8988T (cell line): ENCODE measurements at regions not wholly inside any gene's neighbourhood (a gene's known extent, or its start where the extent isn't known, plus 50 kb on each side); places are given as distances from the start of the nearest gene placed in this dataset.

Source experiments
- DNase-seq: peaks from one replicate; pipeline ENCODE4 v3.0.0; 2011

DNA sequence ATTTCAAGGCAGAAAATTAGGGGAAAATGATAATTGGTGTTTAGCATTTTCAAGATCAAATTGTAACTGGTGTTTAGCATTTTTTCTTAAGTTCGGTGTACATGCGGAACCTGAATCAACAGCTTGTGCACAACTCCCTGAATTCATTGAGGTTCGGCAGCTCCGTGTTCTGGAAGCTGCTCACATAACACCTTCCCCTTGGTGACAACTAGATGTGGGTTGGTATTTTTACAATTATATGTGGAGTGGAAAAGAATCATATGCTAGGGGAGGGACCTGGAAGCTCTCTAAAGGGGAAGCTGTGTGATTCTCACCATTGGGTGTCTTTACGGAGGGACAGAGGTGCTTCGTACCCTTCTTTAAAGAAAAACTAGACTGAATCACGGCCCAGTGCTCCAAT is 199.0 kb upstream of the MTNR1B start:
- DNase-seq, result no peak

DNA sequence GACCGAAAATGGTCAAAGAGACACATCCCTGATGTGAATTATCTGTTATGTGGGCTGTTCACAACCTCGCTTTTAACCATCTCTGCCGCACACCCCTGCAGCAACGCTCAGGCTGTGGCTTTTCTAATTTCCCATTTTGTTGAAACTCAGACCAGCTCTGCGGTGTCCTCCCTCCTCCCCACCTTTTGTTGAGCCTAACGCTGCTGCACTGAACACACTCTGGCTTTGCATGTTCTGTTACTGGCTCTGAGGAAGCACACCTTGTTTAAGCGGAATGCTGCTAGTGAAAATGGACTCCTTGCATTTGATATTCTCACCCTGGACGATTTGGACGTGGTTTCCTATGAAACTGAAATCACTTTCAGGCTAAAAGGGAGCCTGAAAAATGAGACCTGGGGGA is 198.5 kb upstream of the MTNR1B start:
- DNase-seq, result no peak

DNA sequence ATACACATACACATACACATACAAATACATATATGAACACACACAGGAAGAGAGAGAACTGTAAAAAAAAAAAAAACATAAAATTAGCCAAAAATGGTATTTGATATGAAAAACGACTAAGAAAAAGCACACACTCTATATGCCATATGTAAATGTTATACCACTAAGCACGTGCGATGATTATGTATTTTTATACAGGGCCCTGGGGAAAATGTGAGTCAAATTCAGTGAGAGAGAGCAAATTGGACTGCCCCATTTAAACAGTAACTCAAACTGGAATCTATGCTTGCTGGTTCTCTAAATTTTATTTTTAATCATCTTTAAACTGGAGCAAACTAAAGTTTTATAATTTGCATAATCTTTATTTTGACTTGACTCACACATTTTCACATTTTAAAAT is 197.8 kb upstream of the MTNR1B start:
- no peak for DNase-seq

DNA sequence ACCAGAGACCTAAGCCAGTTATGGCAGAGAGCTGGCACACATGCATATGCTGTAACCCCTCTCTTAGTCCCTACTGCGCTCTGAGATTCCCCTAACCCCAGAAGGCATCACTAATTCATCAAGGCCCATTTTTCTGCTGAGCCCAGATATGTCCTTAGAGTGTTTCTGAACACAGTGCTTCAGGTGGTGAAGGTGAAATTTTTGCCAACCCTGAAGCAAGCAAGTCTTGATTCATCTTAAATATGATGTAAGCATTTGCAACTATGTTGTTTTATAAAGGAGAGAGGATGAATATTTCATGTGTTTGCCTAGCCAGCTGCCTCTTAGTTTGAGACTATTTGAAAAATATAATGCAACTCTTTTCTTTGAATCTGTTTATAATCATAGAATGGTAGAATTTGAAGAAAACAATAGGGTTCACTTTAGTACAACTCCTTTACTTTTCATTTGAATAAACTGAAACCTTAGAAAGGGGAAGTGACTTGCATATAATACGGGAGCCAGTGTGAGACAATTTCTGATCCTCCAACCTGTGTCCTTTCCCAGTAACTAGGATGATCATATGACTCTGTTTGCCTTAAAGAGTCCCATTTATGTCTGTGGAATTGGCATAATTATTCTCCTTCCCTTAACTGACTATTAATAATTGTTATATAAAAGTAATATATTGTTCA is 194.3 kb upstream of the MTNR1B start:
- no peak for DNase-seq

DNA sequence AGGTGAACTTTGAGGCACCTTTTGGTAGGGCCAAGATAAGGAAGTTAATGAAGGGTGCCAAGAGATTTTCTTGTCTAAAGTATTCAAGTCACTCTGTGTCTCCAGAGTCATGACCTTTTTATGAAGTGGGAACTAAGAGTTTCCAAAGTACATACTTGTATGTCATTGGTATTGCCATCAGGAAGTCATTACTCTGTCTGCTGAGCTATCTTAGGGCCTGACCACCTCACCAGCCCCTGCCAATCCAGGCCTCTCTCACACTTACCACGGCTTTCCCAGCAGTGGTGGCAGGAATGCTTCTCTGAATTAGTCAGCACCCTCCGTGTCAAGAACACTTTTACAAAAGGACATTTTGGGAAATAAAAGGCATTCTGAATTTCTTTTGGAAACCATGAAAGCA is 192.8 kb upstream of the MTNR1B start:
- no peak for DNase-seq

DNA sequence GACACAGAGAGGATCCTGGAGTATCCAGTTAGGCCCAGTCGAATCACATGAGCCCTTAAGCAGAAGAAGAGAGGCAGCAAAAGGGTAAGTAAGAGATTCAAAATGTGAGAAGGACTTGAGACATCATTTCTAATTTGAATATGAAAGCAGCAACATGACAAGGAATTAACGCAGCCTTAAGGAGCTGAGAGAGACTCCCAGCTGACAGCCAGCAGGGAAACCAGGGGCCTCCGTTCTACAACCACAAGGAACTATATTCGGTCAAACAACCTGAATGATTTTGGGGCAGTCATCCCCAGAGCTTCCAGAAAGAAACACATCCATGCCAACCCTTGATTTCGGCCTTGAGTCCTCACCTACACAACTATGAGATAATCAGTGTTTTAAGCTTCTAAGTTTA is 189.7 kb upstream of the MTNR1B start:
- no peak for DNase-seq

DNA sequence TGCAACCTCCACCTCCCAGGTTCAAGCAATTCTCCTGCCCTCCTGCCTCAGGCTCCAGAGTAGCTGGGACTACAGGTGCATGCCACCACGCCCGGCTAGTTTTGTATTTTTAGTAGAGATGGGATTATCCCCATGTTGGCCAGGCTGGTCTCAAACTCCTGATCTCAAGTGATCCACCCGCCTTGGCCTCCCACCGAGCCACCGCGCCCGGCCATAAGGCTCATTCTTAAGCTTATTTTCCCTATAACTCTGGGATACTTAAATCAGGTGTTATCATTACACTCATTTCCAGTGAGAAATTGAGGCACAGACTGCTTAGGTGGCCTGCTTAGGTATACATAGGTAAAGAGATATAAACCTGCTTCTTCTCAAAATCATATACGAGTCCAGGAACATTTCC is 188.3 kb upstream of the MTNR1B start:
- no peak for DNase-seq

DNA sequence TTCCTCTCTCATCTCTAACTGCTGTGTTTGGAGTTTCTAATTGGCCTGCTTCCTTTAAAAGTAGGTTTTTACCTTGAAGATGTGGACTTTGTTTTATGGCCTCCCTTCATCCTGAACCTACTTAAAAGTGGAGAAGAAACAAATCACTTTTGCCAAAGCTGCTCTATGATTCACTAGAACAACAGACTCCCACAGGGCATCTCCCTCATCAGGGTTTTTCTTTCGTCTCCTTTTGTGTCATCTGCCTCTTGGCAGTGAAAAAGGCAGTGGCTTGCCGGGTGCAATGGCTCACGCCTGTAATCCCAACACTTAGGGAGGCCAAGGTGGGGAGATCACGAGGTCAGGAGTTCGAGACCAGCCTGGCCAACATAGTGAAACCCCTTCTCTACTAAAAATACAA is 186.6 kb upstream of the MTNR1B start:
- no peak for DNase-seq

DNA sequence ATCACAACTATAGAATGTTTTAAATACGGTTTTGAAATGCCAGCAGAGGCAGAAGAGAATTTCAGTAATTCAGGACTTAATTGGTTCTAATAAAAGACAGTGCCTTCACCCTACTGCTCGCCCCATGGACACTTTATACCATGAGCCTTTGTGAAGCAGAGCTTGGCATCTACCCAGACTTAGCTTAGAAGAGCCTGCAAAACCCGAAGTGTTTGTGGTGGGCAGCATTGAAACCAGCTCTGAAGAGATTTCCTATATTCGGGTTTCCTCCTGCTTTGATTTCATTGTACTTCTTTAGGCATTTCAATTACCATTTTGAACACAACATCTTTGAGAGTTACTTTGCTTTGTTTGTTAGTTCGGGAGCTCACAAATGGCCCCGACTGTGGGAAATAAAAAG is 185.1 kb upstream of the MTNR1B start:
- DNase-seq, result no peak

DNA sequence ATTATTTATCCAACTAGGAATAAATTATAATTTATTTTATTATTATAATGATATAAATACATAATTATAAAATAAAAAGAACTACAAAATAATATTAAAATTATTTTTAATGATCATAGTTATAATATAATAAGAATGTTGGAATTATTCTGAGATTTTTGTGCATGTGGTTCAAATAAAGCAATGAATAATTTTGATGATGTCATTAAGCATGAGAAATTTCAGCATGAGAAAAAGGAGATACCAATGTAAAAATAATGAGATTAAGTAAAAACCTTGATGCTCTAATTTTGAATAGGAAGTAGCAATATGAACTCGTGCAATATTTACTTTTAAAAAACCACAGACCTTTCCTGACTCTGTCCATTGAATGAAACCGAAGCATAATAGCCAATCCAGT is 181.8 kb upstream of the MTNR1B start:
- no peak for DNase-seq

DNA sequence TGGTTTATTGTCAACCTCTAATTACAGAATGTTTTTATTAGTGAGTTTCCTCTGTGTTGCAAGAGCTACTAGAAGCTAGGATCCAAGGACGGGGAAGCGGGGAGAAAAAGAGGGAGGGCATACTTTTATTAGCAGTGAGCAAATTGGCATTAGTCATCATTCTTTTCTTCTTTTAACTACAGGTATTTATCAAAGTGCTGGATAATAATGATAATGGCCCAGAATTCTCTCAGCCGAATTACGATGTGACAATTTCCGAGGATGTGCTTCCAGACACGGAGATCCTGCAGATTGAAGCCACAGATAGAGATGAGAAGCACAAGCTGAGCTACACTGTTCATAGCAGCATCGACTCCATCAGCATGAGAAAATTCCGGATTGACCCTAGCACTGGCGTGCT is 179.7 kb upstream of the MTNR1B start:
- DNase-seq, result no peak

DNA sequence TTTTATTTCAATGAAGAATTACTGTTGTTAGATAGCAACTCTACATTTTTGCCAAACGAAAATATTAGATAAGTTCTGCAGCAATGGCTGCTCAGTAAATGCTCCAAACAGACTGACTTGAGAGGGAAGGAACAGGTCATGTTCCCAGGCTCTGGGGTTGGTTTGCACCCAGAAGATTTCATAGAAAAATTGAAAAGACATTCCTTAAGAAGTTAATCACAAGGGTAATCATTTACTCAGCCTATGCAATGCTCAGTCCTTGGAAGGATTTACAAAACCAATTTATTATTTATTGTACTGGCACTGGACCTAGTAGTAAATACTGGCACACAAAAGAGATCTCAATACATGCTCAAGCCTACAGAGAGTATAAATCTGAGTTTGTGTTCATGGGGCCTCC is 179.1 kb upstream of the MTNR1B start:
- no peak for DNase-seq

DNA sequence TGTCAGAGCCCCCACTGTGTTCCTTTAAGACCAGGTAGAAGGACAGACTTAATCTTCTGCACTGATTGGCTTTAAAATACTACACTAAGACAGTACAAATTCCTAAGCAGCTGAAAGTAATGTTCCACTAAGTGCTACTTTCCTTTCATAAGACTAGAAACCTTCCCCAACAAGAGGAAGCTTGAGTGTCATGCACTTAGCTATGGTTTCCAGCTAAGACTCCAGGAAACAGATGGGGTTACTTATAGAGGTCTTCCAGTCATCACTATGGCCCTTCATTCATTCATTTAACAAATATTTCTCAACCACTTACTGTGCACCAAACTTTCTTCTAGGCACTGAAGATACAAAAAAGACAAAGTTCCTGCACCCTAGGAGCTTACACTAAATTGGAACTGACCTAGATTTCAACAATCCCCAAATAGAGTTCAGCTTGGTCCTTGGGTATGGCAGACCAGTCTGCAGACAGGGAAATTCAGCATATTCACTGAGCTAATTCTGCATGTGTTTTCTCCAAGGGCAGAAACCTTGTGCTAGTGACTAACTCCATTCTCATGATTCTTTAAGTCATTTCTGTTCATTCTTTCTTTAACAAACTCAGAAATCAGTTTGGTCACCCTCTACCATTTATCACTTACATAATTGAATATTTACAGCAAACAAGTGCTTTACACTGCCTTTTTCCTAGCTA is 178.4 kb upstream of the MTNR1B start:
- no peak for DNase-seq

DNA sequence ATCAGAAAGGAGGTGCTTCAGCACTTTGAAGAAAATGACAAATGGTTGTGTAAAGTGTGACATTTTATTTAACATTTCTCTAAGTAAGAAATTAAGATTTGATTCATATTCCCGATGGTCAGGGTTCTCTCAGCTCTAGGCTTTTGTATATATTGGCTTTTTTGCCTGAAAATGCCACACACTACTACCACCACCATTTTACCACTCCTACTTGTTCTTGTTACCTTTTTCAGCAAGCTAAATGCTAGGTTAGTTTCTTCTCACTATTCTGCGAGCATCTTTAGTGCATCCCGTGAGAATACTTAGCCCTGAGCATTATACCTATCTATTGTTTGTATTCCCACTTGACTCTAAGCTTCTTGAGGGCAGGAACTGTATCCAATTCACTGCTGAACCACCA is 177.6 kb upstream of the MTNR1B start:
- no peak for DNase-seq

DNA sequence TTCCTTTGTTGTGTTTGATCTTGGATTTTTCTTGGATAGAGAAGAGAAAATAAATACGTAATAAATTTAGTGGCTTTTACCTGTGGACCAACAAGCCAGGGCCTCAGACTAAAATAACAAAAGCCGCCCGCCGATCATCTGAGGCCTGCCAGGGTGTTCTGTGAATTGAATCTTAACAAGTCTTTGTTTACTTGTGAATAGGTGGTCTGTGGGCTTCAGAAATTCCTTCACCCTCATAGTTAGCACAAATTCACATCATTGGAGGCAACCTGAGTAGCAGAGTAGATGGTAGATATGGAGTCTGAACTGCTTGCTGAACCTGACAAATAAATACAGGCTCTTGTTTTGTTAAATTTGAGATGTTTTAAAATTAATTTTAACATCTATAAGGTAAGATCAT is 176.3 kb upstream of the MTNR1B start:
- DNase-seq, result no peak

DNA sequence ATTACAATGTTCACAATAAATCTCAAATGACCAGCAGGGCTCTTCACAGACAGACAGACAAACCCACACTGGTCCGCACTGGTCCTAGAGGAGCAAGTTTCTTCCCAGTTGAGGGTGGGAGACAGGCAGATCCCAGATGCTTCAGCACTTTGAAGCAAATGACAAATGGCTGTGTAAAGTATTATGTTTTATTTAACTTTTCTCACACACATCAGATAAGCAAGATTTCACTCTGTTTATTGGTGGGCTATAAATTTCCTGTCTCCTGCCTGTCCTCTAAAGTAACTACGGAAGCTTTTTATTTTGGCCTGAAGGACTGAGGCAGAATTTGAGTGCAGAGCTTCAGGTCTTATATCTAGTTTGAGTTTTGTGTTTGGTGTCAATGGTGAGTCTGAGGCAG is 174.7 kb upstream of the MTNR1B start:
- no peak for DNase-seq

DNA sequence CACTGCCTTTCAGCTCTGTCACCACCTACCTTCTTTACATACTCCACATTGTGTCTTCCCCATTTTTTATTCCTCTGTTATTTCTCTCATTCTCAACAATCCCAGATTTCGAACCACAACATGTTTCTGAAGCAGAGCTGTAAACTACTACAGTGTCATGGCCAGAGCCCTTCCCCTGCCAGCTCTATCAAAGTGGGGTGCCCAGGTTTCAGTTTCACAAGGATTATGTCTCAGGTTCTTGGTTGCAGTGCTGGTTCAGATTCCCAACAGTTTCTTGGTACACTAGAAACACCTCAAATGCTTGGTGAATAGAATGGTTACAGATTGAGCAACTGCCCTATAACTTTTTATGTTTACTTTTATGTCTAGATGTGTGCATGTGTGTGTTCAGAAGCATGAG is 172.7 kb upstream of the MTNR1B start:
- DNase-seq, result no peak

DNA sequence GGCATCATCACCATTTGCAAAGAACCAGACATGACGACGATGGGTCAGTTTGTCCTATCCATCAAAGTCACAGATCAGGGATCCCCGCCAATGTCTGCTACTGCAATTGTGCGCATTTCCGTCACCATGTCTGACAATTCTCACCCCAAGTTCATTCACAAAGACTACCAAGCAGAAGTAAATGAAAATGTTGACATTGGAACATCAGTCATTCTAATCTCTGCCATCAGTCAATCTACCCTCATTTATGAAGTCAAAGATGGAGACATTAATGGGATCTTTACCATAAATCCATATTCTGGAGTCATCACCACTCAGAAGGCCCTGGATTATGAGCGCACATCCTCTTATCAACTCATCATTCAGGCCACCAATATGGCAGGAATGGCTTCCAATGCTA is 171.6 kb upstream of the MTNR1B start:
- DNase-seq, result no peak

DNA sequence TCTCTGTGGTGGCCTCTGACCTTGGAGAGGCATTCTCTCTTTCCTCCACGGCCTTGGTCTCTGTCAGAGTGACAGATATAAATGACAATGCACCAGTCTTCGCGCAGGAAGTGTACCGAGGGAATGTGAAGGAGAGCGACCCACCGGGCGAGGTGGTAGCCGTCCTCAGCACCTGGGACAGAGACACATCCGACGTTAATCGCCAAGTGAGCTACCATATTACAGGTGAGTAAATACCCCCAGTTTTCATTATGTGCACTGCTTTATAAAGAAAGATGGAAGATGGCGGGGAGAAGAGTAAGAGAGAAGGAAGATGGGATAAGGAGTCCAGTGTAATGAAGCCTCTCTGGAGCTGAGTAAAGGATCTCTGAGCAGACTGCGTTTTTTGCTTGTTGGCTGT is 167.8 kb upstream of the MTNR1B start:
- no peak for DNase-seq

DNA sequence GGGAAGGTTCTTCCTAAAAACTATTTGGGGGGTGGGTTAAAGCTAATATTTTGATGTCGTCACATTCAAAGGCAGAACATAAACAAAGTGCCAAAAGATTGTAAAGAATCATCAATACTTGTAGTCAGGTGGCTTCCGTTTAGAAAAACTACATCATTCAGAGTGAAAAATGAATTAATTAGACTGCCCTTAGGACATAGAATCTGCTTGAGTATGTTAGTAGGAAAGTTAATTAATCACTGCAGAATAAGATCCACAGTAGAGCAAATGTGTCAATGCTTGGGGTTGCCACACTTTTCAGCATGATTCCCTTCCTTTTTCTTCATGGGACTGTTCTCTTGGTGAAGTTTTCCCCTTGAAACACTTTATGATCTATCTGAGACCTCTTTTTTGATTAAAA is 166.8 kb upstream of the MTNR1B start:
- no peak for DNase-seq

DNA sequence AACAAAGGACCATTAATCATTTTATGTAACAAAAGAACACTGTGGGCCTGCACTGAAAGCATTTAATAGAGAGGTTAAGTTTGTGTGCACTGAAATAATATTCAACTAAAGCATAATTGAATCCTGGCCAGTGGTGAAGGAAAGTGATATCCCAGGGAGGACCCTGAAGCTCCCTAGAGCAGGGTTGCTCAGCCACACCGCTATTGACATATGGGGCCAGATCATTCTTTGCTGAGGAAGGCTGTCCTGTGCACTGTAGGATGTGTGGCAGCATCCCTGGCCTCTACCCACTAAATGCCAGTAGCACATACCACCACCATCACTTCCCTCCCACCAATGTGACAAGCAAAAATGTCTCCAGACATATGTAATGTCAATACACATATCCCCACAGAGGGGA is 166.1 kb upstream of the MTNR1B start:
- no peak for DNase-seq

DNA sequence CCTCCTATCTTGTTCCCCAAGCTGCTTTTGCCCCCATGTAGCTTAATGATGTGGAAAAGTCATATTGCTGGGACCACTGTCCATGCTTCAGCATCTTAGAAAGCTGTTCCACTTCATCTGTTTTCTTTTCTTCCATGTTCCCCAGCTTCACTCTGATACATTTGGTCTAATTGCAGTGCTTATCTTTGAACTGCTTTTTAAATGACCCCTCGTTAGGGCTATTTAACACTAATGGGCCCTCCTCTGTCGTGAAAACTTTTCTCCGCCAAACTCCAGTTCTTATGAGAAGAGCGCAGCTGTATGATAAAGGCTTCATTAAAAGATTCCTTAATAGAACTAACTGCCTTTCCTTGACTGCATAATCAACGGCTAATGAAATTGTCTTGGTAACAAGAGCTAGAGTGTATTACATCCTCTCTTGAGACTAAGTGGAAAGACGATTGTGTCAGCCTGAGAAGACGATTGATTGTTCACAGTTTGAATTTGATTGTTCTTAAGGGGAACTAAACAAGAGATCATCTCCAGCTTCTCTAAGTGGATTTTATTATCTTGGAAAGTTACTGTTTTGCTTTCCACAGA is 165.0 kb upstream of the MTNR1B start:
- DNase-seq, result no peak

DNA sequence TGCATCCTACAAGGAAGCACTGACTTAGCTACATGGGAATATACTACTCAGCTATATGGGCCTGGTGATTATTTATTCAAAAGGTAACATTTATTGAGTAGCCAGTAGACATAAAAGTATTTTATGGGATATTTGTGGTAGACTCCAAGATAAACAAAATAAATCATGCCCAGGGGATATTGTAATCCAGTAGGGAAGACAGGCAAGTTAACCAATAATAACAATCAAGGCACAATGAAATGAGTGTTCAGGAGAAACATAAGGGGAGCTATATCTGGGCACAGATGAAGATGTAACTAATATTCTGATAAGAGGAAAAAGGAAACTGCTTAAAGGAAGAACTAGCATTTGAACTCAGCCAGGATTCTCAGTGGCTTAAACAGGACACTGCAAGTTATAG is 161.4 kb upstream of the MTNR1B start:
- no peak for DNase-seq

DNA sequence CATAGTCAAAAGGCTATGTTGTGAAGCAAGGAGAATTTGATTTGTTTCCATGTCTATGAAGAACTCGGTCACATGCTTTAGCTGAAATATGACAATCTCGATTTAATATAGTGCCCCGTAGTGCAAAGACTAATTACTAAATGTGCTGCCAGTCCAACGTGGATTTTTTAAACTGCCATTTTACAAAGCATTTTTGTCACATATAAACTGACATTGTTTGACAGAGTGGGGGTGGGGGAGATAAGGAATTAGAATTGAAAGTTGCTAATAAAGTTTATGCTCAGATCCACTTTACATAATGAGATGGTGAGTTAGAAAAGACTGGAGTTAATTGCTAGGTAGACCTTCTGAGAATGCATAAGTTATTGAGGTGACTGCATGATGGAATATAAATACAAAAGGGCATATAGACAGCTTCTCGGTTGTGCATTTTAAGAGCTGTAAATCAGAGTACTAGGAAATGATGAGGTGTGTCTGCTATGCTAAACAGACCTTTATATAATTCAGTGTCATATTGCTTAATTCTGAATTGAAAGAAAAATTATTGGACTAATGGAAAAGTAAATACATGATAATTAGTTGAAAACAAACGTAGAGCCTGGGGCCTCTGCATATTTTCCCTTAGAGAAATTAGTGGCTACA is 158.9 kb upstream of the MTNR1B start:
- no peak for DNase-seq
